Left ventricle myocardium inferior (tissue), 1 donor: ENCODE measurements at regions not wholly inside any gene's neighbourhood (a gene's known extent, or its start where the extent isn't known, plus 50 kb on each side); places are given as distances from the start of the nearest gene placed in this dataset.

Source experiments
- DNase-seq: peaks from one replicate; pipeline ENCODE4 v3.0.0-alpha.2; 2020
- H3K27ac ChIP-seq: fragments of 200-600 bp; replicated peaks from 2 replicates; pipeline ENCODE4 v1.8.0; 2021
- H3K27me3 ChIP-seq: fragments of 200-600 bp; 2 replicates; pipeline ENCODE4 v1.8.0; 2021; ENCODE audit warnings: low read depth
- H3K36me3 ChIP-seq: fragments of 200-600 bp; 2 replicates; pipeline ENCODE4 v1.8.0; 2021
- H3K4me1 ChIP-seq: fragments of 200-600 bp; 2 replicates; pipeline ENCODE4 v1.8.0; 2021
- H3K4me3 ChIP-seq: fragments of 200-600 bp; 2 replicates; pipeline ENCODE4 v1.8.0; 2021; ENCODE audit warnings: mild to moderate bottlenecking, moderate library complexity
- H3K9me3 ChIP-seq: fragments of 200-600 bp; replicated peaks from 2 replicates; pipeline ENCODE4 v1.8.0; 2021
- CTCF ChIP-seq: fragments of 200-600 bp; IDR thresholded peaks from 2 replicates; pipeline ENCODE4 v1.8.0; 2021; ENCODE audit warnings: antibody characterized with exemption, mild to moderate bottlenecking, borderline replicate concordance
- intact Hi-C: fragments of 100-400 bp; cut with micrococcal nuclease; formaldehyde crosslinking; loops from one replicate; pipeline ENCODE4 v1.11.0; 2022
- donor health status: DM: no; HTN: yes; CAD: no; lungs with severe emphysema.

- intact Hi-C loops: no loop called here
- H3K36me3 ChIP-seq: no peaks in the 10 kb centered on the region
- H3K9me3 ChIP-seq: no peaks in the 10 kb centered on the region
- H3K4me1 ChIP-seq: no peaks in the 10 kb centered on the region
- H3K27ac ChIP-seq: no peak overlapping the region
- H3K4me3 ChIP-seq: no peak overlapping the region
- no peak for TF ChIP-seq CTCF
- DNase-seq: no peak
- H3K27me3 ChIP-seq: peaks cover 41% of the 10 kb centered on the region
Measured at GRCh38 chr20:39234520-39235095, 272.5 kb downstream of the DHX35 start.

- H3K27me3 ChIP-seq: peaks cover 40% of the 10 kb centered on the region
- intact Hi-C loops: no loop called here
- DNase-seq: no peak
- no peaks in the 10 kb centered on the region for H3K4me1 ChIP-seq
- no peaks in the 10 kb centered on the region for H3K36me3 ChIP-seq
- no peak overlapping the region for H3K4me3 ChIP-seq
- no peak for TF ChIP-seq CTCF
- H3K27ac ChIP-seq: no peak overlapping the region
- no peaks in the 10 kb centered on the region for H3K9me3 ChIP-seq
Measured at GRCh38 chr20:39233755-39234154, 271.6 kb downstream of the DHX35 start.

GRCh38 chr20:39227416-39227815, 265.3 kb downstream of the DHX35 start:
- H3K27me3 ChIP-seq: peaks cover 58% of the 10 kb centered on the region
- intact Hi-C loops: no loop called here
- H3K9me3 ChIP-seq: no peaks in the 10 kb centered on the region
- no peak overlapping the region for H3K27ac ChIP-seq
- DNase-seq: no peak
- no peak overlapping the region for H3K4me3 ChIP-seq
- H3K4me1 ChIP-seq: no peaks in the 10 kb centered on the region
- no peaks in the 10 kb centered on the region for H3K36me3 ChIP-seq
- TF ChIP-seq CTCF: no peak

- TF ChIP-seq CTCF: no peak
- intact Hi-C loops: no loop called here
- Histone ChIP-seq H3K4me3 (no peak overlapping the region), H3K4me1 (no peaks in the 10 kb centered on the region), H3K9me3 (no peaks in the 10 kb centered on the region), H3K27me3 (peaks cover 53% of the 10 kb centered on the region), H3K36me3 (no peaks in the 10 kb centered on the region), H3K27ac (no peak overlapping the region)
- no peak for DNase-seq
Measured at GRCh38 chr20:39225978-39226377, 263.8 kb downstream of the DHX35 start.

- no peaks in the 10 kb centered on the region for H3K36me3 ChIP-seq
- no peak overlapping the region for H3K4me3 ChIP-seq
- intact Hi-C loops: no loop called here
- DNase-seq: no peak
- H3K27ac ChIP-seq: no peak overlapping the region
- peaks cover 53% of the 10 kb centered on the region for H3K27me3 ChIP-seq
- no peak for TF ChIP-seq CTCF
- H3K9me3 ChIP-seq: no peaks in the 10 kb centered on the region
- no peaks in the 10 kb centered on the region for H3K4me1 ChIP-seq
Measured at GRCh38 chr20:39225536-39225935, 263.4 kb downstream of the DHX35 start.
